ENCODE measurements at regions not wholly inside any gene's neighbourhood (a gene's known extent, or its start where the extent isn't known, plus 50 kb on each side); places are given as distances from the start of the nearest gene placed in this dataset.

GRCh38 chr7:117963264-117964197 is 90.3 kb upstream of the CTTNBP2 start:
- no peaks in the 10 kb centered on the region for H3K4me1 ChIP-seq (ENCODE audit: low read length)
- no peak overlapping the region for H3K4me2 ChIP-seq (ENCODE audit: low read depth, low read length)
- no peak overlapping the region for H3K9ac ChIP-seq (ENCODE audit: low read length)
- H3K36me3 ChIP-seq (replicated peaks; ENCODE audit: insufficient read depth, low read length), result no peaks in the 10 kb centered on the region
- DNase-seq, result no peak
- no peak for TF ChIP-seq EZH2phosphoT487 (IDR thresholded peaks at IDR 0.05; ENCODE audit: low read length)
- TF ChIP-seq CTCF (IDR thresholded peaks at IDR 0.05; ENCODE audit: low read length), result no peak
- TF ChIP-seq EZH2 (optimal IDR thresholded peaks at IDR 0.05; ENCODE audit: low read depth, low read length), result no peak
- H3K9me3 ChIP-seq (replicated peaks; ENCODE audit: insufficient read depth, low read length), result no peaks in the 10 kb centered on the region
- H4K20me1 ChIP-seq (ENCODE audit: insufficient read depth, low read length), result no peaks in the 10 kb centered on the region
- H3K27me3 ChIP-seq (replicated peaks; ENCODE audit: insufficient read depth, low read length), result no peaks in the 10 kb centered on the region
- H3K4me3 ChIP-seq (ENCODE audit: low read length), result no peak overlapping the region
- no peaks in the 10 kb centered on the region for H3F3A ChIP-seq (ENCODE audit: insufficient read depth, low read length)
- H2AFZ ChIP-seq (ENCODE audit: low read length), result no peak overlapping the region
- H3K27ac ChIP-seq (ENCODE audit: low read length), result no peak overlapping the region
- no peaks in the 10 kb centered on the region for H3K79me2 ChIP-seq (ENCODE audit: low read length)
- H3K9me2 ChIP-seq (replicated peaks; ENCODE audit: insufficient read depth, low read length), result no peaks in the 10 kb centered on the region

- no peak overlapping the region for H3K4me3 ChIP-seq (ENCODE audit: low read length)
- H3K79me2 ChIP-seq (ENCODE audit: low read length), result no peaks in the 10 kb centered on the region
- no peaks in the 10 kb centered on the region for H3K4me1 ChIP-seq (ENCODE audit: low read length)
- TF ChIP-seq EZH2 (optimal IDR thresholded peaks at IDR 0.05; ENCODE audit: low read depth, low read length) (no peak), EZH2phosphoT487 (IDR thresholded peaks at IDR 0.05; ENCODE audit: low read length) (no peak), CTCF (IDR thresholded peaks at IDR 0.05; ENCODE audit: low read length) (no peak)
- no peak overlapping the region for H3K27ac ChIP-seq (ENCODE audit: low read length)
- no peak for DNase-seq
- H3K36me3 ChIP-seq (replicated peaks; ENCODE audit: insufficient read depth, low read length), result no peaks in the 10 kb centered on the region
- H3K9me2 ChIP-seq (replicated peaks; ENCODE audit: insufficient read depth, low read length), result no peaks in the 10 kb centered on the region
- no peaks in the 10 kb centered on the region for H3K27me3 ChIP-seq (replicated peaks; ENCODE audit: insufficient read depth, low read length)
- no peak overlapping the region for H3K4me2 ChIP-seq (ENCODE audit: low read depth, low read length)
- H3K9me3 ChIP-seq (replicated peaks; ENCODE audit: insufficient read depth, low read length), result no peaks in the 10 kb centered on the region
- H2AFZ ChIP-seq (ENCODE audit: low read length), result no peak overlapping the region
- no peaks in the 10 kb centered on the region for H4K20me1 ChIP-seq (ENCODE audit: insufficient read depth, low read length)
- no peaks in the 10 kb centered on the region for H3F3A ChIP-seq (ENCODE audit: insufficient read depth, low read length)
- H3K9ac ChIP-seq (ENCODE audit: low read length), result no peak overlapping the region
Observed at GRCh38 chr7:117970801-117971200, 97.6 kb upstream of the CTTNBP2 start.

- Histone ChIP-seq H3K27ac (ENCODE audit: low read length) (no peak overlapping the region), H3K4me3 (ENCODE audit: low read length) (no peak overlapping the region)
Observed at GRCh38 chr7:117971556-117972244, 98.5 kb upstream of the CTTNBP2 start.

More at GRCh38 chr7:117971556-117972244, 98.5 kb upstream of the CTTNBP2 start:
- H3K9ac ChIP-seq (ENCODE audit: low read length), result no peak overlapping the region
- DNase-seq, result no peak
- H3K4me1 ChIP-seq (ENCODE audit: low read length), result no peaks in the 10 kb centered on the region
- no peaks in the 10 kb centered on the region for H3F3A ChIP-seq (ENCODE audit: insufficient read depth, low read length)
- no peaks in the 10 kb centered on the region for H3K9me3 ChIP-seq (replicated peaks; ENCODE audit: insufficient read depth, low read length)
- no peak overlapping the region for H3K4me2 ChIP-seq (ENCODE audit: low read depth, low read length)
- no peak overlapping the region for H2AFZ ChIP-seq (ENCODE audit: low read length)
- H3K27me3 ChIP-seq (replicated peaks; ENCODE audit: insufficient read depth, low read length), result no peaks in the 10 kb centered on the region
- H4K20me1 ChIP-seq (ENCODE audit: insufficient read depth, low read length), result no peaks in the 10 kb centered on the region
- H3K36me3 ChIP-seq (replicated peaks; ENCODE audit: insufficient read depth, low read length), result no peaks in the 10 kb centered on the region
- TF ChIP-seq CTCF (IDR thresholded peaks at IDR 0.05; ENCODE audit: low read length), result no peak
- no peak for TF ChIP-seq EZH2 (optimal IDR thresholded peaks at IDR 0.05; ENCODE audit: low read depth, low read length)
- no peak for TF ChIP-seq EZH2phosphoT487 (IDR thresholded peaks at IDR 0.05; ENCODE audit: low read length)
- H3K9me2 ChIP-seq (replicated peaks; ENCODE audit: insufficient read depth, low read length), result no peaks in the 10 kb centered on the region
- H3K79me2 ChIP-seq (ENCODE audit: low read length), result no peaks in the 10 kb centered on the region

Measured in MM.1S (cell line).